SU-DHL-6 (cell line): ENCODE measurements at regions not wholly inside any gene's neighbourhood (a gene's known extent, or its start where the extent isn't known, plus 50 kb on each side); places are given as distances from the start of the nearest gene placed in this dataset.

ENCODE experiments used
- H2AFZ ChIP-seq: fragments of 200-600 bp; sonication (generic); 2 replicates; pipeline ENCODE4 v1.6.1; 2014; ENCODE audit warnings: low read depth, mild to moderate bottlenecking, moderate library complexity, mixed read lengths, antibody characterized with exemption, low read length; ENCODE audit not compliant: severe bottlenecking
- H3F3A ChIP-seq: fragments of 200-600 bp; shearing (Covaris generic); 2 replicates; pipeline ENCODE4 v1.6.0; 2016; ENCODE audit warnings: antibody characterized with exemption, mild to moderate bottlenecking; ENCODE audit not compliant: insufficient read depth
- H3K27ac ChIP-seq: fragments of 200-600 bp; sonication (generic); 2 replicates; pipeline ENCODE4 v1.5.1; 2016; ENCODE audit warnings: low read depth, mild to moderate bottlenecking, low read length, moderate library complexity, mixed read lengths
- H3K27me3 ChIP-seq: fragments of 200-600 bp; sonication (generic), shearing (Covaris generic); 2 replicates; pipeline ENCODE4 v1.6.0; 2014; ENCODE audit warnings: mild to moderate bottlenecking, low read length
- H3K36me3 ChIP-seq: fragments of 200-600 bp; sonication (generic); 2 replicates; pipeline ENCODE4 v1.6.1; 2014; ENCODE audit warnings: mild to moderate bottlenecking, low read length, mixed read lengths
- H3K4me2 ChIP-seq: fragments of 300-600, 200-600 bp; shearing (Covaris generic), sonication (generic); 2 replicates; pipeline ENCODE4 v1.6.0; 2014; ENCODE audit warnings: low read length, low read depth, mild to moderate bottlenecking; ENCODE audit not compliant: poor library complexity, severe bottlenecking
- H3K4me3 ChIP-seq: fragments of 200-600 bp; sonication (generic); 2 replicates; pipeline ENCODE4 v1.5.1; 2014; ENCODE audit warnings: antibody characterized with exemption, low read length, mild to moderate bottlenecking, mixed read lengths; ENCODE audit not compliant: insufficient read depth, poor library complexity, severe bottlenecking
- H3K79me2 ChIP-seq: fragments of 200-600 bp; sonication (generic); 2 replicates; pipeline ENCODE4 v1.6.1; 2014; ENCODE audit warnings: mild to moderate bottlenecking, low read length, moderate library complexity; ENCODE audit not compliant: insufficient read depth
- H3K9ac ChIP-seq: fragments of 200-600 bp; sonication (generic); 2 replicates; pipeline ENCODE4 v1.7.0; 2014; ENCODE audit warnings: mild to moderate bottlenecking, low read length
- H3K9me2 ChIP-seq: fragments of 200-600 bp; sonication (generic); replicated peaks from 2 replicates; pipeline ENCODE4 v1.6.1; 2014; ENCODE audit warnings: low read length; ENCODE audit not compliant: insufficient read depth
- H3K9me3 ChIP-seq: fragments of 200-600 bp; sonication (generic); 2 replicates; pipeline ENCODE4 v1.6.1; 2014; ENCODE audit warnings: low read length, mixed read lengths; ENCODE audit not compliant: insufficient read depth
- H4K20me1 ChIP-seq: fragments of 200-600 bp; sonication (generic); 2 replicates; pipeline ENCODE4 v1.6.1; 2014; ENCODE audit warnings: low read depth, mild to moderate bottlenecking, antibody characterized with exemption, low read length, moderate library complexity, mixed read lengths
- CTCF ChIP-seq: fragments of 200-600 bp; sonication (generic); IDR thresholded peaks from one replicate; pipeline ENCODE4 v1.5.1; 2017; ENCODE audit warnings: antibody characterized with exemption, mild to moderate bottlenecking, low read length, moderate library complexity; ENCODE audit not compliant: insufficient read depth, poor library complexity, severe bottlenecking
- EZH2phosphoT487 ChIP-seq: fragments of 200-600 bp; sonication (generic), shearing (Covaris generic); conservative IDR thresholded peaks from 2 replicates; pipeline ENCODE4 v1.6.1; 2018; ENCODE audit warnings: mild to moderate bottlenecking, antibody characterized with exemption, low read length, moderate library complexity, mixed read lengths

- no peaks in the 10 kb centered on the region for H3K9me2 ChIP-seq
- no peaks in the 10 kb centered on the region for H3K79me2 ChIP-seq
- TF ChIP-seq EZH2phosphoT487 = no peak
- TF ChIP-seq CTCF = no peak
- H3K4me3 ChIP-seq = no peak overlapping the region
- no peak overlapping the region for H2AFZ ChIP-seq
- no peak overlapping the region for H3K4me2 ChIP-seq
- no peaks in the 10 kb centered on the region for H3K9me3 ChIP-seq
- no peaks in the 10 kb centered on the region for H3F3A ChIP-seq
- no peak overlapping the region for H3K27ac ChIP-seq
- H4K20me1 ChIP-seq = no peaks in the 10 kb centered on the region
- no peak overlapping the region for H3K9ac ChIP-seq
- no peaks in the 10 kb centered on the region for H3K36me3 ChIP-seq
- no peaks in the 10 kb centered on the region for H3K27me3 ChIP-seq
Measured at GRCh38 chr6:148183776-148184175, 158.9 kb upstream of the SASH1 start.

GRCh38 chr6:148186916-148187315 is 155.7 kb upstream of the SASH1 start:
- H3K36me3 ChIP-seq = no peaks in the 10 kb centered on the region
- no peaks in the 10 kb centered on the region for H3F3A ChIP-seq
- H3K79me2 ChIP-seq = no peaks in the 10 kb centered on the region
- no peaks in the 10 kb centered on the region for H3K9me3 ChIP-seq
- H2AFZ ChIP-seq = no peak overlapping the region
- H3K4me2 ChIP-seq = no peak overlapping the region
- no peaks in the 10 kb centered on the region for H3K27me3 ChIP-seq
- TF ChIP-seq EZH2phosphoT487 (no peak), CTCF (no peak)
- no peak overlapping the region for H3K9ac ChIP-seq
- no peaks in the 10 kb centered on the region for H3K9me2 ChIP-seq
- no peaks in the 10 kb centered on the region for H4K20me1 ChIP-seq
- H3K4me3 ChIP-seq = no peak overlapping the region
- no peak overlapping the region for H3K27ac ChIP-seq

- no peaks in the 10 kb centered on the region for H4K20me1 ChIP-seq
- no peaks in the 10 kb centered on the region for H3F3A ChIP-seq
- no peaks in the 10 kb centered on the region for H3K79me2 ChIP-seq
- H3K9me3 ChIP-seq = no peaks in the 10 kb centered on the region
- H3K4me3 ChIP-seq = no peak overlapping the region
- no peak overlapping the region for H3K27ac ChIP-seq
- TF ChIP-seq EZH2phosphoT487 (no peak), CTCF (no peak)
- H3K9ac ChIP-seq = no peak overlapping the region
- H3K27me3 ChIP-seq = no peaks in the 10 kb centered on the region
- H3K4me2 ChIP-seq = no peak overlapping the region
- no peaks in the 10 kb centered on the region for H3K36me3 ChIP-seq
- H2AFZ ChIP-seq = no peak overlapping the region
- H3K9me2 ChIP-seq = no peaks in the 10 kb centered on the region
Measured at GRCh38 chr6:148192310-148192709, 150.3 kb upstream of the SASH1 start.
